Spleen (tissue), 7 donors: ENCODE measurements at regions not wholly inside any gene's neighbourhood (a gene's known extent, or its start where the extent isn't known, plus 50 kb on each side); places are given as distances from the start of the nearest gene placed in this dataset.

Source experiments
- POLR2A ChIP-seq, 3 donors: fragments of 450-650 bp; IDR thresholded peaks; one replicate each; pipeline ENCODE4 v1.5.1; 2017; ENCODE audit warnings: antibody characterized with exemption in 3 of 3, mild to moderate bottlenecking in 1 of 3
- POLR2AphosphoS5 ChIP-seq, 3 donors: sonication (generic); formaldehyde crosslinking; IDR thresholded peaks; one replicate each; pipeline ENCODE4 v1.5.1; 2017; ENCODE audit warnings: antibody characterized with exemption in 3 of 3
- TF ChIP-seq, protein P1 (sequence below), 11 experiments: fragments of 200-600 bp in 7 of 11; fragments of 450-650 bp in 4 of 11; sonication (generic) in 4 of 11; IDR thresholded peaks in 8 of 11; conservative IDR thresholded peaks in 3 of 11; 1 replicate in 7 of 11; 2 replicates in 4 of 11; pipeline versions ENCODE4 v1.4.0 to v1.8.0; 2016 to 2021; ENCODE audit warnings: antibody characterized with exemption in 11 of 11, inconsistent platforms in 4 of 11, mild to moderate bottlenecking in 1 of 11
- donor health status: DM: no; HTN: no; CAD: no; lungs with moderate emphysema.
- donor health status: DM: no; HTN: no; CAD: no.
- donor health status: DM: no; HTN: no; CAD: no.

DNA sequence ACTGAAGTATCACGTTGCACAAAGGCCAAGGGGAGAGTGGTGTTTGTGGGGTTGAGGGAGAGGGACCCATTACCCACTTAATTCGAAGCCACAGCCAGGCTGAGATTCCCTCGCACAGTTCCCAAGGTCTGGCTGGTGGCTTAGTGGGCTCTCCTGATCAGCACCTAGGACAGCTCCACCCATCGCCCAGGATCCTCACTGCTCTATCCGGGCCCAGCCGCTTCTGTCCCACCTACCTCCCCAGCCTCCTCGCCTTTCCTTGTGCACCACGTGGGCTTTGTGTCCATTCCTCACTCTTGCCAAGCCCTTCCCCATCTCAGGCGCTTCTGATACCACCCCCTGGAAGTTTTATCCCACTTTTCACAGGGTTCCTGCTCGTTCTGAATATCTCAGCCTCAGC is 163.5 kb downstream of the CCT6B start:
- TF ChIP-seq, protein P1, sequence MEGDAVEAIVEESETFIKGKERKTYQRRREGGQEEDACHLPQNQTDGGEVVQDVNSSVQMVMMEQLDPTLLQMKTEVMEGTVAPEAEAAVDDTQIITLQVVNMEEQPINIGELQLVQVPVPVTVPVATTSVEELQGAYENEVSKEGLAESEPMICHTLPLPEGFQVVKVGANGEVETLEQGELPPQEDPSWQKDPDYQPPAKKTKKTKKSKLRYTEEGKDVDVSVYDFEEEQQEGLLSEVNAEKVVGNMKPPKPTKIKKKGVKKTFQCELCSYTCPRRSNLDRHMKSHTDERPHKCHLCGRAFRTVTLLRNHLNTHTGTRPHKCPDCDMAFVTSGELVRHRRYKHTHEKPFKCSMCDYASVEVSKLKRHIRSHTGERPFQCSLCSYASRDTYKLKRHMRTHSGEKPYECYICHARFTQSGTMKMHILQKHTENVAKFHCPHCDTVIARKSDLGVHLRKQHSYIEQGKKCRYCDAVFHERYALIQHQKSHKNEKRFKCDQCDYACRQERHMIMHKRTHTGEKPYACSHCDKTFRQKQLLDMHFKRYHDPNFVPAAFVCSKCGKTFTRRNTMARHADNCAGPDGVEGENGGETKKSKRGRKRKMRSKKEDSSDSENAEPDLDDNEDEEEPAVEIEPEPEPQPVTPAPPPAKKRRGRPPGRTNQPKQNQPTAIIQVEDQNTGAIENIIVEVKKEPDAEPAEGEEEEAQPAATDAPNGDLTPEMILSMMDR (IDR thresholded peaks at IDR 0.05 in 8 of 11, conservative IDR thresholded peaks at IDR 0.05 in 3 of 11) = no peak
- TF ChIP-seq POLR2A (IDR thresholded peaks at IDR 0.05) = no peak
- TF ChIP-seq POLR2AphosphoS5 (IDR thresholded peaks at IDR 0.05) = no peak
